K562 (cell line): ENCODE measurements at regions not wholly inside any gene's neighbourhood (a gene's known extent, or its start where the extent isn't known, plus 50 kb on each side); places are given as distances from the start of the nearest gene placed in this dataset.

Source experiments
- ATAC-seq: fragments of 200-7000 bp; cut with Tn5 transposase; 3 replicates; pipeline ENCODE4 v1.9.1; 2020; ENCODE audit warnings: moderate library complexity
- BruUV-seq: library from RNA; stranded (reverse); fragments of 400-500 nt; replicated peaks from 2 replicates; lab custom pipeline; 2021; lab: Mats Ljungman, UMichigan
- CTCF ChIA-PET: fragments of 300-600 bp; formaldehyde crosslinking; extraction: SDS; loops from one replicate; lab custom pipeline; 2021; ENCODE audit warnings: low intra/inter-chr PET ratio; lab: Yijun Ruan, JAX
- POLR2A ChIA-PET: fragments of 300-600, 350-650 bp; sonication (Branson Sonifier 250); formaldehyde crosslinking; extraction: SDS; loops from one replicate; lab custom pipeline; 2021; ENCODE audit warnings: antibody characterized with exemption, inconsistent platforms; lab: Yijun Ruan, JAX
- DNase-seq, 4 experiments: peaks; one replicate each; pipeline versions ENCODE4 v3.0.0 to v3.0.0-alpha.2; 2011 to 2018; ENCODE audit warnings: low spot score in 3 of 4, mixed read lengths in 3 of 4; ENCODE audit errors: extremely low read depth in 1 of 4
- FAIRE-seq: peaks from 2 replicates; lab custom pipeline; 2011; peaks lifted over from hg19 to GRCh38; lab: Jason Lieb, UNC
- H2AFZ ChIP-seq: 2 replicates; pipeline ENCODE4 v1.6.0; 2011; ENCODE audit warnings: low read depth, low read length, control low read depth, inconsistent platforms
- H3K27ac ChIP-seq: fragments of 200-600 bp; 3 replicates; pipeline ENCODE4 v1.8.0; 2011; ENCODE audit warnings: low read depth, mild to moderate bottlenecking, control low read depth, inconsistent platforms, low read length, moderate library complexity, mixed read lengths; ENCODE audit errors: extremely low read depth
- H3K27me3 ChIP-seq, 2 experiments: fragments of 300-600 bp in 1 of 2; 2 replicates in 1 of 2; 3 replicates in 1 of 2; pipeline versions ENCODE4 v1.6.0 to v1.8.0; 2011; ENCODE audit warnings: inconsistent platforms in 2 of 2, low read length in 2 of 2, mild to moderate bottlenecking in 1 of 2, mixed read lengths in 1 of 2, moderate library complexity in 1 of 2; ENCODE audit not compliant: control insufficient read depth in 2 of 2, insufficient read depth in 2 of 2
- H3K36me3 ChIP-seq: fragments of 300-600 bp; 3 replicates; pipeline ENCODE4 v1.8.0; 2011; ENCODE audit warnings: mild to moderate bottlenecking, low read length, inconsistent platforms; ENCODE audit not compliant: control insufficient read depth, insufficient read depth
- H3K4me1 ChIP-seq, 2 experiments: fragments of 200-600 bp in 1 of 2; replicated peaks in 1 of 2; 2 replicates in 1 of 2; 3 replicates in 1 of 2; pipeline versions ENCODE4 v1.5.1 to v1.8.0; 2011; ENCODE audit warnings: inconsistent platforms in 2 of 2, low read length in 2 of 2, mild to moderate bottlenecking in 1 of 2, mixed read lengths in 1 of 2, moderate library complexity in 1 of 2; ENCODE audit not compliant: control insufficient read depth in 2 of 2, insufficient read depth in 2 of 2
- H3K4me2 ChIP-seq: 2 replicates; pipeline ENCODE4 v1.6.1; 2011; ENCODE audit warnings: low read length, control low read depth, inconsistent platforms, mixed read lengths; ENCODE audit not compliant: insufficient read depth
- H3K4me3 ChIP-seq: fragments of 200-600 bp; sonication (generic), shearing (Covaris generic); 2 replicates; pipeline ENCODE4 v1.5.1; 2016; ENCODE audit warnings: control low read depth, inconsistent platforms
- H3K79me2 ChIP-seq: fragments of 200-600 bp; 3 replicates; pipeline ENCODE4 v1.8.0; 2011; ENCODE audit warnings: low read length, inconsistent platforms; ENCODE audit not compliant: control insufficient read depth, insufficient read depth
- H3K9ac ChIP-seq, 2 experiments: 2 replicates each; pipeline versions ENCODE4 v1.6.0 to v1.6.1; 2011; ENCODE audit warnings: low read depth in 2 of 2, low read length in 2 of 2, control low read depth in 1 of 2, inconsistent platforms in 1 of 2, mild to moderate bottlenecking in 1 of 2, mixed read lengths in 1 of 2; ENCODE audit not compliant: insufficient read depth in 1 of 2
- H3K9me1 ChIP-seq: one replicate; pipeline ENCODE4 v1.6.0; 2011; ENCODE audit warnings: inconsistent platforms, mild to moderate bottlenecking, low read length, moderate library complexity; ENCODE audit not compliant: control insufficient read depth, insufficient read depth
- H3K9me3 ChIP-seq: replicated peaks from 2 replicates; pipeline ENCODE4 v1.5.1; 2011; ENCODE audit warnings: low read depth, low read length, inconsistent platforms; ENCODE audit not compliant: control insufficient read depth, insufficient read depth
- H4K20me1 ChIP-seq: replicated peaks from 2 replicates; pipeline ENCODE4 v1.6.1; 2011; ENCODE audit warnings: low read length, inconsistent platforms, mixed read lengths; ENCODE audit not compliant: control insufficient read depth, insufficient read depth
- BMI1 ChIP-seq: fragments of 150-350 bp; IDR thresholded peaks from 2 replicates; pipeline ENCODE4 v1.6.1; 2014; ENCODE audit warnings: low read length
- HINFP ChIP-seq: fragments of 450-650 bp; conservative IDR thresholded peaks from 2 replicates; pipeline ENCODE4 v1.6.1; 2016; ENCODE audit warnings: missing genetic modification characterization, low read depth, mild to moderate bottlenecking, control low read depth, missing compliant biosample characterization
- L3MBTL2 ChIP-seq: fragments of 450-650 bp; IDR thresholded peaks from 2 replicates; pipeline ENCODE4 v1.6.1; 2016; ENCODE audit warnings: mild to moderate bottlenecking, moderate library complexity
- LEF1 ChIP-seq: fragments of 450-650 bp; IDR thresholded peaks from 2 replicates; pipeline ENCODE4 v1.6.1; 2016; ENCODE audit warnings: mild to moderate bottlenecking
- MCM2 ChIP-seq: fragments of 450-650 bp; IDR thresholded peaks from 2 replicates; pipeline ENCODE4 v1.6.1; 2017; ENCODE audit warnings: low read depth, mild to moderate bottlenecking
- NR2C2 ChIP-seq, 2 experiments: fragments of 200-800 bp in 1 of 2; sonication (Bioruptor generic) in 1 of 2; sonication (generic) in 1 of 2; formaldehyde crosslinking in 1 of 2; IDR thresholded peaks; 2 replicates each; pipeline versions ENCODE4 v1.6.1 to v1.8.0; 2016 to 2022; ENCODE audit warnings: mild to moderate bottlenecking in 1 of 2, missing compliant biosample characterization in 1 of 2, missing genetic modification characterization in 1 of 2, missing genetic modification reagents in 1 of 2
- RBM34 ChIP-seq: fragments of 200-400 bp; formaldehyde crosslinking; IDR thresholded peaks from 2 replicates; pipeline ENCODE4 v1.6.1; 2018; ENCODE audit warnings: low read length, borderline replicate concordance; ENCODE audit not compliant: insufficient read depth
- ZFP91 ChIP-seq: sonication (generic); formaldehyde crosslinking; IDR thresholded peaks from 2 replicates; pipeline ENCODE4 v1.8.0; 2022; ENCODE audit warnings: mild to moderate bottlenecking, missing genetic modification reagents
- ZKSCAN1 ChIP-seq: fragments of 150-350 bp; IDR thresholded peaks from 2 replicates; pipeline ENCODE4 v1.6.1; 2016; ENCODE audit warnings: low read depth, low read length
- ZNF280A ChIP-seq: fragments of 450-650 bp; IDR thresholded peaks from 2 replicates; pipeline ENCODE4 v1.6.1; 2018; ENCODE audit warnings: mild to moderate bottlenecking, low read depth; ENCODE audit not compliant: partially characterized antibody
- ZNF717 ChIP-seq: fragments of 250-450 bp; sonication (Bioruptor Pico); IDR thresholded peaks from 2 replicates; pipeline ENCODE4 v1.5.0; 2021
- WGBS: fragments of 100-300 bp; shearing (Covaris generic); methylation state at CpG from one replicate; pipeline ENCODE4 v1.1.6; 2016; ENCODE audit warnings: low coverage, mixed read lengths; ENCODE audit not compliant: insufficient coverage; ENCODE audit errors: missing lambda C conversion rate; 5-methylcytosine and 5-hydroxymethylcytosine counted together
- in situ Hi-C: fragments of 300-500 bp; cut with MboI; formaldehyde crosslinking; loops from 4 replicates; pipeline ENCODE4 v1.15.0; 2018; ENCODE audit warnings: inconsistent platforms, mixed read lengths
- intact Hi-C: fragments of 100-400 bp; cut with micrococcal nuclease; formaldehyde crosslinking; loops from 2 replicates; pipeline ENCODE4 v1.14.2; 2022

- in situ Hi-C loops = no loop called here
- no peak overlapping the region for H2AFZ ChIP-seq
- H3K9ac ChIP-seq = no peak overlapping the region
- no peak overlapping the region for H3K4me2 ChIP-seq
- H3K9me1 ChIP-seq = no peaks in the 10 kb centered on the region
- no peaks in the 10 kb centered on the region for H3K36me3 ChIP-seq
- H3K79me2 ChIP-seq = no peaks in the 10 kb centered on the region
- DNase-seq (no peak), FAIRE-seq (no peak), ATAC-seq (no peak)
- no peaks in the 10 kb centered on the region for H3K27me3 ChIP-seq
- intact Hi-C loops = no loop called here
- TF ChIP-seq ZNF717 (CRISPR knock-in tag) (no peak), MCM2 (no peak), RBM34 (no peak), ZNF280A (no peak), ZKSCAN1 (no peak), HINFP (tag) (no peak), BMI1 (no peak), LEF1 (no peak), NR2C2 (CRISPR knock-in tag; IDR thresholded peaks at IDR 0.05) (no peak), NR2C2 (tag; IDR thresholded peaks at IDR 0.05) (no peak), ZFP91 (no peak), L3MBTL2 (no peak)
- TF ChIP-seq, all 486 proteins: peak for 0
- Histone ChIP-seq H3K9me3 (no peaks in the 10 kb centered on the region), H3K4me1 (no peaks in the 10 kb centered on the region), H3K4me3 (no peak overlapping the region), H3K27ac (no peak overlapping the region), H4K20me1 (no peaks in the 10 kb centered on the region)
- ChIA-PET POLR2A (no interaction called here), CTCF (no interaction called here)
- no TSS peak for BruUV-seq
- WGBS = 40% methylated on average over 2 of the region's 2 CpGs
Observed at GRCh38 chr14:27553790-27554189, 956.0 kb upstream of the NOVA1 start.
